Spleen (tissue), 7 donors: ENCODE measurements at regions not wholly inside any gene's neighbourhood (a gene's known extent, or its start where the extent isn't known, plus 50 kb on each side); places are given as distances from the start of the nearest gene placed in this dataset.
"Not testable (repeated sequence)": the region's sequence is repeated elsewhere in the genome, so short reads cannot be mapped to it uniquely, and the experiment has no call there.

Source experiments
- CTCF ChIP-seq, 11 experiments: fragments of 200-600 bp in 7 of 11; fragments of 450-650 bp in 4 of 11; sonication (generic) in 4 of 11; IDR thresholded peaks in 8 of 11; conservative IDR thresholded peaks in 3 of 11; 1 replicate in 7 of 11; 2 replicates in 4 of 11; pipeline versions ENCODE4 v1.4.0 to v1.8.0; 2016 to 2021; ENCODE audit warnings: antibody characterized with exemption in 11 of 11, inconsistent platforms in 4 of 11, mild to moderate bottlenecking in 1 of 11
- POLR2AphosphoS5 ChIP-seq, 3 donors: sonication (generic); formaldehyde crosslinking; IDR thresholded peaks; one replicate each; pipeline ENCODE4 v1.5.1; 2017; ENCODE audit warnings: antibody characterized with exemption in 3 of 3
- donor health status: DM: no; HTN: no; CAD: no; lungs with moderate emphysema.
- donor health status: DM: no; HTN: no; CAD: no.
- donor health status: DM: no; HTN: no; CAD: no.

GRCh38 chr15:67939179-67939578 is 99.3 kb upstream of the RNU6-1 start:
- not testable (repeated sequence) for TF ChIP-seq CTCF (IDR thresholded peaks at IDR 0.05 in 8 of 11, conservative IDR thresholded peaks at IDR 0.05 in 3 of 11); POLR2AphosphoS5 (IDR thresholded peaks at IDR 0.05)
